D721Med (cell line): ENCODE measurements at regions not wholly inside any gene's neighbourhood (a gene's known extent, or its start where the extent isn't known, plus 50 kb on each side); places are given as distances from the start of the nearest gene placed in this dataset.

Experiments
- DNase-seq: peaks from one replicate; pipeline ENCODE4 v3.0.0; 2011; ENCODE audit warnings: low spot score; ENCODE audit not compliant: insufficient read length
- FAIRE-seq: peaks from 2 replicates; lab custom pipeline; 2011; peaks lifted over from hg19 to GRCh38; lab: Jason Lieb, UNC
- TF ChIP-seq, protein P1 (sequence below): IDR thresholded peaks from 2 replicates; pipeline ENCODE4 v1.5.1; 2012; ENCODE audit warnings: mild to moderate bottlenecking, control low read depth; ENCODE audit not compliant: insufficient read depth; ENCODE audit errors: missing control alignments

- DNase-seq (no peak), FAIRE-seq (no peak)
- TF ChIP-seq, protein P1, sequence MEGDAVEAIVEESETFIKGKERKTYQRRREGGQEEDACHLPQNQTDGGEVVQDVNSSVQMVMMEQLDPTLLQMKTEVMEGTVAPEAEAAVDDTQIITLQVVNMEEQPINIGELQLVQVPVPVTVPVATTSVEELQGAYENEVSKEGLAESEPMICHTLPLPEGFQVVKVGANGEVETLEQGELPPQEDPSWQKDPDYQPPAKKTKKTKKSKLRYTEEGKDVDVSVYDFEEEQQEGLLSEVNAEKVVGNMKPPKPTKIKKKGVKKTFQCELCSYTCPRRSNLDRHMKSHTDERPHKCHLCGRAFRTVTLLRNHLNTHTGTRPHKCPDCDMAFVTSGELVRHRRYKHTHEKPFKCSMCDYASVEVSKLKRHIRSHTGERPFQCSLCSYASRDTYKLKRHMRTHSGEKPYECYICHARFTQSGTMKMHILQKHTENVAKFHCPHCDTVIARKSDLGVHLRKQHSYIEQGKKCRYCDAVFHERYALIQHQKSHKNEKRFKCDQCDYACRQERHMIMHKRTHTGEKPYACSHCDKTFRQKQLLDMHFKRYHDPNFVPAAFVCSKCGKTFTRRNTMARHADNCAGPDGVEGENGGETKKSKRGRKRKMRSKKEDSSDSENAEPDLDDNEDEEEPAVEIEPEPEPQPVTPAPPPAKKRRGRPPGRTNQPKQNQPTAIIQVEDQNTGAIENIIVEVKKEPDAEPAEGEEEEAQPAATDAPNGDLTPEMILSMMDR = no peak
Observed at GRCh38 chr3:107933450-107933849, 157.4 kb downstream of the CD47 start.

GRCh38 chr3:107931326-107931725 is 159.5 kb downstream of the CD47 start:
- DNase-seq (no peak), FAIRE-seq (no peak)
- TF ChIP-seq, protein P1 = no peak

DNA sequence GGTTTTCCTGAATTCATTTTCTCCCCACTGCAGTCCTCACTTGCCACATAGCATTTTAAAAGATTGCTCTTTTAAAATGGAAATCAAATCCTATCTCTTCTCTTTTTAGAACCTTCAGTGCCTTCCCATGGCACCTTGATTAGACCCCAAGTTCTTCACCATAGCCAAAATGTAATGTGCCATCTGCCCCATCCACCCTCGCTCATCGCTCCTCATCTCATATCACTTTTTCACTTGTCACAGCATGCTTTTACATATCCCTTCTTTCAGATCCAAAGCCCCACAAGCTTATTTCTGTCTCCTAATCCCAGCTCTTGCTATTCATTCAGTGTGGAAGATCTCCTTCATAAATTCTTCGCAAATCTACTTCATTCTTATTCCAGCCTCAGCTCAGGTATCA is 161.7 kb downstream of the CD47 start:
- TF ChIP-seq, protein P1 = no peak
- DNase-seq = no peak
- no peak for FAIRE-seq

DNA sequence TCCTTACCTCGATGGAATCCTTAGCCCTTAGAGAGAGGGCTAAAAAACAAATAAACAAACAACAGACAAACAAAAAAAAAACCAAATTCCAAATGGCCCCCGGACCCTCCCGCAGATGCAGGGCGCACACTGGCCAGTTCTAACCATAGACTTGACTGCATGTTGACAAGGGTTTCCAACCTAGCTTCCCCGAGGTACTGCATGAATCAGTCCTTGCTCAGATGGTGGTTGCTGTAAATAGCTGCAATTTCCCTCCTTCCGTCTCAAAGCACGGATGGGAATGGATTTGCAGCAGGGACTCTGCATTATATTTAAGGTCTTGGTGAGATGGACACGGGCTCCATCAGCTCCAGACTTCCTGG is 162.8 kb downstream of the CD47 start:
- FAIRE-seq (no peak), DNase-seq (no peak)
- TF ChIP-seq, protein P1 = no peak

- DNase-seq (peak; percentile 20), FAIRE-seq (no peak)
- TF ChIP-seq, protein P1 = peak; percentile 77
Observed at GRCh38 chr3:107927361-107928083, 163.3 kb downstream of the CD47 start.

DNA sequence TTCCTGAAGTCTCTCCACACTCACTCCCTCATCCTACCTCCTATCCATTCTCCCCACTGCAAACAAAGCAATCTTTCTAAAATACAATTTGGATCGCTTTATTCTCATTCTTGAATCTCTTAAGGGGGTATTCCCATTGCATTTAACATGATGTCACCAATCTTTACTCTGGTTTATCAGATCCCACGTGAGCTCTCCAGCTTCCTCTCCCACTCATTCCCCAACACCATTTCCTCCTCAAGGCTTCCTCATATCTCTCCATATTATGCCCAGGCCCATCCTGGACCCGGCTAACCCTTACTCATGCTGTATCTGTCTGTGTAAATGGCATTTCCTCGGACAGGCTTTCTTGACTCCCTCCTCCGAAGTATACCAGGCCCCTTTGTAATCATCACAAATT is 165.0 kb downstream of the CD47 start:
- TF ChIP-seq, protein P1 = no peak
- FAIRE-seq (no peak), DNase-seq (no peak)

- TF ChIP-seq, protein P1 = no peak
- FAIRE-seq (no peak), DNase-seq (no peak)
Observed at GRCh38 chr3:107921038-107921437, 169.8 kb downstream of the CD47 start.
